Head of caudate nucleus (tissue), 42 donors: ENCODE measurements at regions not wholly inside any gene's neighbourhood (a gene's known extent, or its start where the extent isn't known, plus 50 kb on each side); places are given as distances from the start of the nearest gene placed in this dataset.
A peak's percentile ranks its signal among the peaks of the same experiment; 100 is the strongest.
"Not testable (repeated sequence)": the region's sequence is repeated elsewhere in the genome, so short reads cannot be mapped to it uniquely, and the experiment has no call there.

Experiments
- DNase-seq, 42 donors: peaks; one replicate each; pipeline versions ENCODE4 v3.0.0 to v3.0.0-alpha.2; 2020 to 2021; ENCODE audit warnings: mixed read lengths in 7 of 42
- intact Hi-C: fragments of 100-400 bp; cut with DNase I; formaldehyde crosslinking; loops from one replicate; pipeline ENCODE4 v1.15.0; 2022

DNA sequence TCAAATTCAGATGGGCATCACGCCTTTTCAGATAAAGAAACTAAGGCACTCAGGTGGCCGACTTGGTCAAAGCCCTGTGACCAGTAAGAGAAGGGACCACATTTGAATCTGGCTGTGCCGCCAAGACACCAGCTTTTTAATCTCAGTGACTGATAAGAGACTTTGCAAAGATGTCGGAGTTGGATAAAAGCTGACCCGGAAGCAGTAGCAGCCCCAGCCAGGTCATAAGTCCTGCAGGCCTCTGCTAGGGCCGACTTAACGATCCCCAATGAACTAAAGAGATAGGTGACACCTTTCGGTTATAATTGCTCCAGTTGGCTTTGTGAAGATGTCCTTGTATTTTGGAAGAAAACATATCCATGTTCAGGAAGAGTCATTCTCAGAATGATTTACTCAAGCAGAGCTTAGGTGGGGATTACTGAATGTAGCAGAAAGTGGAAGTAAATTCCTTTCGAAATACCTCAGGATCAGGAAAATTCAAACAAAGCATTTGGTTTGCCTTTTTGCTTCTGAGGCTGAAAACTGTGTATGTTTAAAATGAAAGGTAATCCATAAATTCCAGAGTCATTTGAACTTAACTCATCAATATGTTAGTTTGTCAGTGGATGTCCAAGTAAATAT lies 164.2 kb upstream of the PITRM1 start:
- intact Hi-C loops = no loop called here
- no peak for DNase-seq

DNA sequence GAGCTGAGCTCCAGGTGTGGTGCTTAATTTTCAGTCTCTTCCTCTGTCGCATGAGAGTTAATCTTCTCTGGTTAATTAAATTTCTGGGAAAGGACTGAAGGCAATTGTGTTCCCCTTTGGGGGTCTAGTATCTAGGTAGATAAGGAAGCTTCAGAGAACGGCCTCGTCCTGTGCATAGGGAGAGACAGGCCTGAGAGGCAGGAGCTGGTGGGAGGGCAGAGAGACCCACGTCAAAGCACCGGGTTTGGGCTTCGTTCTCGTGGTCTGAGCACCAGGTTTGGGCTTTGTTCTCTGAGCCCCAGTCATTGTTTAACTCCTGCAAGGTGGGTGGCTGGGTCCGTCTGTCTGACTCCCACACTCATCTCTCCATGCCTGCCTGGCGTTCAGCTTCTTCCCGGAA lies 160.8 kb upstream of the PITRM1 start:
- no peak for DNase-seq
- intact Hi-C loops = no loop called here

DNA sequence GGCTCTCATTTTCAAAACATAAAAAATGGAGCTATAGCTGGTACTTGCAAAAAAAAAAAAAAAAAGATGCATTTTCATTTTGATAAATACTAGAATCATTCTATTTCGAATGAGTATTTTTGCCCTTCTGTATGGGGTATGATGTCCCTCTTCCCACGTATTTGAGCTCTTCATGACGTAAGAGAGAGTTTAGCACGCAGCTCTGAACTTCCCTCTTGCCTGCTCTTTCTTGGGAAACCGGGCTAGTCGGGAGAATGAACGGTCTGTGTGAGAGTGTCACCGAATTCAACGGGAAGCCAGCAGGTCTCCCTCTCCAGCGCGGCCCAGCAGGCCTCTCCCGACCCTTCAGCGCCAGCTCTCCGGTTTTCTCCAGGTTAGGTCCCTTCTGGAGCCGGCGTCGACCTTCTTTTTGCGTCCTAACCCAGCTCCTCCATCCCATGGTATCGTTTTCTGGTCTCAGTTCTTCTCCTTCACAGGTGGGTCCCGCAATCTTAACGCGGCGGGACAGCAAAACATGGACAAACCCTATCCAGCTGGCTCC lies 159.2 kb upstream of the PITRM1 start:
- intact Hi-C loops = no loop called here
- no peak for DNase-seq

DNA sequence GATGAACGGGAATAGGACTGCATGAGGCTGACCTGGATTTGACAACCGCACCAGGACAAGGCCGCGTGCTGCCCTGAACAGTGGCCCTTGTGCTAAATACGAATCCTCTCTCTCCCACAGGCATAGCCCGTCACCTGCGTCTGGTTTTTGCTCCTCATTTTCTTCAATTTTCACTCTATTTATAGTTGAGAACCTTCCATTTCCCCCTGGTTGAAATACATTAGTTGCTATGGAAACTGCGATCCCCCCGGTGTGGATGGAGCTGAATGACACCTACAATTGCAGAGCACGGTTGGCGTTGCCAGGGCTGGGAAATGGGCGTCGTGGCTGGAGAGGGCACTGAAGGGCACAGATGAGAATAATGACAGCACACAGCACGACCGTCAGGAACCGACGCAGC lies 158.6 kb upstream of the PITRM1 start:
- no peak for DNase-seq
- intact Hi-C loops = no loop called here

DNA sequence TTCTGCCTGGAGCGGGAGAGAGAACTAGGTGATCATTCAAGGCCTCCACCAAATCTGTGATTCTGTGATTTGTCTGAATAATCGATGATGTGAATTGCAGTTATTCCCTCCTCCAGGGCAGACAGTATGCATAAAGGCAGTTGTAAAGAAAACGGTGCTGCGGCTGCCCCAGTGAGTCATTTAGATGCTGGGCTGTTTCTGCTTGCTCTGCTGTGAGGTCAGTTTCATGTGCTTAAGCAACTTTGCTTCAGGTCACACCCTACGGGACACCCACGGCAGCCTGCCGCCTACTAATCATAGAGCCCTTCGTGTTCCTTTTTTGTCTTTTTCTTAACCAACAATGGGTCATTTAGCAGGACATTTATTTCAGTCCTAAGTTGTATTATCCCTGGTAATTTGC lies 158.1 kb upstream of the PITRM1 start:
- intact Hi-C loops = no loop called here
- DNase-seq = peak in 2 of 42 donors; percentile 32 to 35

DNA sequence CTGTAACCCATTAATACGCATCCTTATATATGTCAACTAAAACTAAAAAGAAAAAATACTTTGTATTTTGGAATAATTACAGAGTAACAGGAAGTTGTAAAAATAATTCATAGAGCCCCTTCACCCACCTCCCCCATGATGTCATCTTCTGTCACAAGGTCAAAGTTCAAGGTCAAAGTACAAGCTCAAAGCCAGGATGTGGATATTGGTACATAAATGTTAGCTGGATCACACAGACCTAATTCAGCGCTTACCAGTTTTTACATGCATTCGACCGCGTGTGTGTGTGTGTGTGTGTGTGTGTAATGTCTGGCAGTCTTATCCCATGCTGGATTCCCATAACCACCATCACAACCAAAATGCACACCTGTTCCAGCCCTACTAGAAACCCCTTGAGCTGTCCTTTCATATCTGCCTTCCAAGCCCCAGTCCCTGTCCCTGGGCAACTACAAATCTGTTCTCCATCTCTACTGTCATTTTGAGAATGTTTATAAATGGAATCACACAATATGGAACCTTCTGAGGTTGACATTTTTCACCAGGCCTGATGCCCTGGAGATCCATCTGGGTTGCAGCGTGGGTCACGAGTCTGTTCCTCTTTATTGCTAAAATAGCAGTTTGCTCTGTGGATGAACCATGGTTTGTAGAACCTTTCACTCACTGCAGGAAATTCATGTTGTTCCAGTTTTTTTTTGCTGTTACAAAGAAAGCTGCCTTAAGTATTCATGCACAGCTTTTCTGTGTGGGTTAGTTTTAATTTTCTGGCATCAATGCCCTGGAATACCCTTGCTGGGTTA lies 153.6 kb upstream of the PITRM1 start:
- DNase-seq = peak in 1 of 42 donors; percentile 16
- intact Hi-C loops = no loop called here

DNA sequence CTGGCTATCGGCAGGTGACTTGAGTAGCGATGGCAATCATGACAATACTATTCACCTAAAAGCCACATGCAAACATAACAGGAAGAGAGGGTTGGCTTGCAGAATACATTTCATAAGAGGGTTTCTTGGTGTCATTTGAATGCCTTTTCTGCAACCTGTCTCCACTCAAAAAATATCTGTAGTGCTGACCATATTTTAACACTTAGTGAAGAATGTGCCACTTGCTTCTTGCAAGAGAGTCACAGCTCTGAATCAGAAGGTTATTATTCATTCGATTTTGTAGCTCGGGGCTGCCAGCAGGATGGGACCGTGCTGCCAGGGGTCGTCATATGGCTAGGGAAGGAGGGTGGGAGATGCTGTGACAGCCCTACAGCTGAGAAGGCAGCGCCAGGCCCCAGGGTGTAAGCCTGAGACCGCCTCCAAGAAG lies 152.0 kb upstream of the PITRM1 start:
- intact Hi-C loops = no loop called here
- no peak for DNase-seq

DNA sequence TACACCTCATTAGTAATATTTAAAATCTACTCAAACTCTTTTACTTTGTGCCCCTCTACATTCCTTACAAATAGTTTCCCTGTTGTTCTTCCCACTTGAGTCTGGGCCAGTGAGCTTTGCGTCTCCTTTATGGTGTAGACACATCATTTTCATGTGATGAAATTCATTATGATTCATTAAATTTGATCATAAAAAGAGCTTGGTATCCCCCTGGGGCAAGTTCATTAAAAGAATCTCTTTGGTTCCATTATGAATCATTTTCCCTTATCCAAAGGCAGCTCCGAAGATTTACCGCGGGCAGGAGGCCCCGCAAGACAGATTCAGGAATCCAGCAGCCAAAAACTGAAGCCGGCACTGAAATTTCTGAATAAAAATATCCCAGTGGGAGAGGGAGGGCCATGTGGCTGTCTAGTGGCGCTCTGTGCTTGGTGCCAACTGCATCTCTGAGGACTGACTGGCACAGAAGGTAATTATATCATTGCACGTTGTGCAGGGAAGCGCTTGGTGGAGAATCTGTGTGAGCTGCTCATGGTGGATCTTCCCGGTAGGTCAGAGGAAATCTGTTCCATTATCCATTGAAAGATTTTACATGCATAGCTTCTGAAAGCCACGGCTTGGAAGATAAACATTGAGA lies 151.4 kb upstream of the PITRM1 start:
- intact Hi-C loops = no loop called here
- DNase-seq = peak in 1 of 42 donors; percentile 43

DNA sequence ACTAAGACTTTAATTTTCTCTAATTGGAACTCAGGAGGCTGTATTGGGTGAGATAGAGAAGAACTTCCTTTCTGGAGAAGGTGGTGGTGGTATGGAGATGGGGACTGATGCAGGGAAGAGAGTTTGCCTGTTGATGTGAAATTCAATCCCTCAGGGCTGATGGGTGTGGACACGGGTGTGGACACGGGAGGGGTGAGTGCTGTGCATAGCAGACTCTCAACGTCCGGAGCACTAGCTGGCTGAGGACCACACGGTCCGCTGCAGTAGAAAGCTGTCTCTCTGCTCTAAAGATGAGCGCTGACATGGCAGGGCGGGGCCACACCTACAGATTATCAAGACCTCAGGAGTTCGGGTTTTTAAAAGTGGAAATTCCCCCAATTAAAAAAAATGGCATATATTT lies 148.5 kb upstream of the PITRM1 start:
- intact Hi-C loops = no loop called here
- DNase-seq = no peak

DNA sequence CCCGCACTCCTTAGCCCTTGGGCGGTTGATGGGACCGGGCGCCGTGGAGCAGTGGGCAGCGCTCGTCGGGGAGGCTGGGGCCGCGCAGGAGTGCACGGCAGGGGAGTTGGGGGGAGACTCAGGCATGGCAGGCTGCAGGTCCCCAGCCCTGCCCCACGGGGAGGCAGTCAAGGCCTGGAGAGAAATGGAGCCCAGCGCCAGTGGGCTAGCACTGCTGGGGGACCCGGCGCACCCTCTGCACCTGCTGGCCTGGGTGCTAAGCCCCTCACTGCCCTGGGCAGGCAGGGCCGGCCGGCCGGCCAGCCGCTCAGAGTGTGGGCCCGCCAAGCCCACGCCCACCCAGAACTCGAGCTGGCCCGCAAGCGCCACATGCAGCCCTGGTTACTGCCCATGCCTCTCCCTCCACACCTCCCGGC lies 147.2 kb upstream of the PITRM1 start:
- intact Hi-C loops = no loop called here
- DNase-seq = no peak

DNA sequence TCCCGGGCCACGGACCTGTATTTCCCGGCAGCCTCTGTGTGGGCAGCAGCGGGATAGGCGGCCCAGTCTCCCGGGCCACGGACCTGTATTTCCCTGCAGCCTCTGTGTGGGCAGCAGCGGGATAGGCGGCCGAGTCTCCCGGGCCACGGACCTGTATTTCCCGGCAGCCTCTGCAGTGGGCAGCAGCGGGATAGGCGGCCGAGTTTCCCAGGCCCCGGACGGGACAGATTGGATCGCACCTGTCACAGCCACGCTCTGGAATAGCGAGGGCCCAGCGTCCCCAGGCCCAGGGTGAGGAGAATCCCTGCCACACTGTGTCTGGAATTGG lies 145.9 kb upstream of the PITRM1 start:
- DNase-seq, intact Hi-C loops: not testable (repeated sequence)

DNA sequence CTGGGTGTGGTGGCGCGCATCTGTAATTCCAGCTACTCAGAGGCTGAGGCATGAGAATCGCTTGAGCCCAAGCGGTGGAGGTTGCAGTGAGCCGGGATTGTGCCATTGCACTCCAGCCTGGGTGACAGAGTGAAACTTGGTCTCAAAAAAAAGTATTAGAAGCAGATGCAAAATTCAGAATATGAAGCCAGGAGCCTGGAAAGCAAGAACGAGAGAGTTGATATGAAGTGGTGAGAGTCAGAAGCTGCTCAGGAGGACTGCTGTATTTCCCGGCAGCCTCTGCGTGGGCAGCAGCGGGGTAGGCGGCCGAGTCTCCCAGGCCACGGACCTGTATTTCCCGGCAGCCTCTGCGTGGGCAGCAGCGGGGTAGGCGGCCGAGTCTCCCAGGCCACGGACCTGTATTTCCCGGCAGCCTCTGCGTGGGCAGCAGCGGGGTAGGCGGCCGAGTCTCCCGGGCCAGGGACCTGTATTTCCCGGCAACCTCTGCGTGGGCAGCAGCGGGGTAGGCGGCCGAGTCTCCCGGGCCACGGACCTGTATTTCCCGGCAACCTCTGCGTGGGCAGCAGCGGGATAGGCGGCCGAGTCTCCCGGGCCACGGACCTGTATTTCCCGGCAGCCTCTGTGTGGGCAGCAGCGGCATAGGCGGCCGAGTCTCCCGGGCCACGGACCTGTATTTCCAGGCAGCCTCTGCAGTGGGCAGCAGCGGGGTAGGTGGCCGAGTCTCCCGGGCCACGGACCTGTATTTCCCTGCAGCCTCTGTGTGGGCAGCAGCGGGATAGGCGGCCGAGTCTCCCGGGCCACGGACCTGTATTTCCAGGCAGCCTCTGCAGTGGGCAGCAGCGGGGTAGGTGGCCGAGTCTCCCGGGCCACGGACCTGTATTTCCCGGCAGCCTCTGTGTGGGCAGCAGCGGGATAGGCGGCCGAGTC lies 145.2 kb upstream of the PITRM1 start:
- intact Hi-C loops, DNase-seq: not testable (repeated sequence)

DNA sequence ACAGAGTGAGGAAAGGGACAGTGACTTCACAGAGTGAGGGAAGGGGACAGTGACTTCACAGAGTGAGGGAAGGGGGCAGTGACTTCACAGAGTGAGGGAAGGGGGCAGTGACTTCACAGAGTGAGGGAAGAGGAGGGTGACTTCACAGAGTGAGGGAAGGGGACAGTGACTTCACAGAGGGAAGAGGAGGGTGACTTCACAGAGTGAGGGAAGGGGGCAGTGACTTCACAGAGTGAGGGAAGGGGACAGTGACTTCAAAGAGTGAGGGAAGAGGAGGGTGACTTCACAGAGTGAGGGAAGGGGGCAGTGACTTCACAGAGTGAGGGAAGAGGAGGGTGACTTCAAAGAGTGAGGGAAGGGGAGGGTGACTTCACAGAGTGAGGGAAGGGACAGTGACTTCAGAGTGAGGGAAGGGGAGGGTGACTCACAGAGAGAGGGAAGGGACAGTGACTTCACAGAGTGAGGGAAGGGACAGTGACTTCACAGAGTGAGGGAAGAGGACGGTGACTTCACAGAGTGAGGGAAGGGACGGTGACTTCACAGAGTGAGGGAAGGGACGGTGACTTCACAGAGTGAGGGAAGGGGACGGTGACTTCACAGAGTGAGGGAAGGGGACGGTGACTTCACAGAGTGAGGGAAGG lies 142.0 kb upstream of the PITRM1 start:
- DNase-seq, intact Hi-C loops: not testable (repeated sequence)

DNA sequence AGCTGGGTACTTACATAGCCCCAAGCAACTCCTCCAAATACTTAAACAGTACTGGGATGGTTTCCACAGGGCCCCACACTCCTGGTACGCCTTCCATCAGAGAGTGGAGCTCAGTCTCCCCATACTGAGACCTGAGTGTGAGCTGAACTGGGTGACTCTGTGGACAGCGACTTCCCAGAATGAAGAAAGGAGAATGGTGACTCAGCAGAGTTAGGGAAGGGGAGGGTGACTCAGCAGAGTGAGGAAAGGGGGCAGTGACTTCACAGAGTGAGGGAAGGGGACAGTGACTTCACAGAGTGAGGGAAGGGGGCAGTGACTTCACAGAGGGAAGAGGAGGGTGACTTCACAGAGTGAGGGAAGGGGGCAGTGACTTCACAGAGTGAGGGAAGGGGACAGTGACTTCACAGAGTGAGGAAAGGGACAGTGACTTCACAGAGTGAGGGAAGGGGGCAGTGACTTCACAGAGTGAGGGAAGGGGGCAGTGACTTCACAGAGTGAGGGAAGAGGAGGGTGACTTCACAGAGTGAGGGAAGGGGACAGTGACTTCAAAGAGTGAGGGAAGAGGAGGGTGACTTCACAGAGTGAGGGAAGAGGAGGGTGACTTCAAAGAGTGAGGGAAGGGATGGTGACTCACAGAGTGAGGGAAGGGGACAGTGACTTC lies 141.3 kb upstream of the PITRM1 start:
- intact Hi-C loops = not testable (repeated sequence)
- DNase-seq = peak in 2 of 42 donors; percentile 22 to 50

DNA sequence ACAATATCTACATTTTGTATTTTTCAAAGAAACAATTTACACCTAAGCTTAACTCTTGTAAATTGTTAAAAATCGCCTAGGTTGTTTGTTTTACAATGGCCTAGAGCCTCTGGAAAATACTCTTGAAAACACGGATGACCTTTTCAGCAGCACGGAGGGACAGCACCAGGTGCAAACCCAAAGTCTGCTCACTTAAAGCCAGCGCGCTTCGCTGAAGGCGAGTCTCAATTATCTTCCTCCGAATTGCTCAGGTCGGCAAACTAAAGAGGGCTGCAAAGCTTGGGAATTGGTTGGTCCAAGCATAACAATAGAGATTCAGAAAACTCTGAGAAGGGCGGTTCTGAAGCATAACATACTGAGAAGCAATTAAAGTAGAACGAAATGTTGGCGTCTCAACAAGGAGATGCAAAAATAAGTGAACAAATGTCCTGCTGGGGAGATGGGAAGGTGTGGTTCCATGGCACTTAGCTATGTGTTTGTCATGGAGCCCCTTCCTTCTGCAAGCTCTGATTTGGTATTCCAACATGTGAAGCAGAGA lies 139.9 kb upstream of the PITRM1 start:
- intact Hi-C loops = no loop called here

DNA sequence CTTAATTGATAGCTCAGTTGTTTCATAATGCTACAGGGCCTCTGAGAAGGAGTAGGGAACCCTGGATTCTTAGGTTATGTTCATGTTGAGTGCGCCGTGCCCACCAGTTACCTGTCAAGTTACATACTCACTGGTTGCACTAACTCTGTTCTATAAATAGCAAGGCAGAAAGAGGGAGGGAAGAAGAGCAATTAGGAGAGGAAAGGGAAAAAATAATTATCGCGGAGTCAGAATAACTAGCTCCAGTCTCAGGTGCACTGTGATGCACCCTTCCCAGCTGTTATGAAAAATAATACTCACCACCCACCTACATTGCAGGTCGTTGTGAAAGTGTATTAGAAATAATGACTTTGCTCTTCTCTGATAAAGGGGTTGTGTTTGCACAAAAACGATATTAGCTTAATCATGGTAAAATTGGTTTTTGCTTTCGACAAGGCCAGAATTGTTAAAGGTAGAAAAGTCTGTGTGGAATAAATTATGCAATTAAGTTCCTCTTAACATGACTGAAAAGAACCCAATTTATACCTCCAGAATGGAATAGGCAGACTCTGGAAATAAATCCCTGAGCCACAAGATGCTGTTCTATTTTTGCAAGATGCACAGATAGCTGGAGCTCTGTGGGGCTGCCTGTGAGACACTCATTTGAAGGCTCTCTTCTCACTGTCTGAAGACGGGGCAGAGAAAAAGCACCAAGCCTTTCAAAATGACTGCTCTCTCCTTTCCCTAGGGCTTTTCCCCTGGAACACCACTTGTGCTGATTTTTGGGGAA lies 137.6 kb upstream of the PITRM1 start:
- DNase-seq = peak in 3 of 42 donors; percentile 21 to 50 (median 37)
- intact Hi-C loops = no loop called here

More for the DNA sequence above, 139.9 kb upstream of the PITRM1 start:
- no peak for DNase-seq

DNA sequence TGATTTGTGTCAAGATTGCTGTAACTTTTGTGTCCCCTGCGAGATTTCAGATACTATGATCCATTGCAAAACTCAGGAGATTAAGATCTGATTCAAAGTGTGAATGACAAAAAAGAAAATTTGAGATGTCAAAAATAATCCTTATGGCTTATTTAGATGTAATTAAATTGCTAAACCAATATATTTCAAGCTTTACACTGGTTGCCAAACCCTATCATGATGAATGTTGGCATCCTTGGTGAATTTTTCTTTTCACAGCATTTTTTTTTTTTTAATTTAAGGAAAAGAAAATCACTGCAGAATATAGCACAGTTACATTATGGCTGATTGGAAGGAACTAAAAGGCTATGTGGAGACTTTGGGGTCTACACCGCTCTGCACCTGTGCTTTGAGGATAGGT lies 133.5 kb upstream of the PITRM1 start:
- intact Hi-C loops = no loop called here
- DNase-seq = no peak
